HG03342 (cell line): ENCODE measurements at regions not wholly inside any gene's neighbourhood (a gene's known extent, or its start where the extent isn't known, plus 50 kb on each side); places are given as distances from the start of the nearest gene placed in this dataset.

Experiments
- ATAC-seq: cut with Tn5 transposase; IDR thresholded peaks from one replicate; pipeline ENCODE4 v1.9.1; 2021; ENCODE audit warnings: mild to moderate bottlenecking, moderate library complexity; ENCODE audit not compliant: unreplicated experiment

GRCh38 chr18:46402945-46403344, 254.1 kb downstream of the LOXHD1 start:
- no peak for ATAC-seq

GRCh38 chr18:46405832-46406538, 251.0 kb downstream of the LOXHD1 start:
- no peak for ATAC-seq

GRCh38 chr18:46406539-46406932, 250.5 kb downstream of the LOXHD1 start:
- no peak for ATAC-seq

GRCh38 chr18:46407486-46408166, 249.4 kb downstream of the LOXHD1 start:
- no peak for ATAC-seq

- ATAC-seq: no peak
Observed at GRCh38 chr18:46408334-46408987, 248.6 kb downstream of the LOXHD1 start.

- no peak for ATAC-seq
Observed at GRCh38 chr18:46411191-46411828, 245.7 kb downstream of the LOXHD1 start.

- no peak for ATAC-seq
Observed at GRCh38 chr18:46411867-46412690, 244.9 kb downstream of the LOXHD1 start.

GRCh38 chr18:46412916-46413315, 244.1 kb downstream of the LOXHD1 start:
- no peak for ATAC-seq

- ATAC-seq: no peak
Observed at GRCh38 chr18:46413684-46414083, 243.3 kb downstream of the LOXHD1 start.

- no peak for ATAC-seq
Observed at GRCh38 chr18:46414863-46415262, 242.2 kb downstream of the LOXHD1 start.

- ATAC-seq: no peak
Observed at GRCh38 chr18:46415532-46416252, 241.3 kb downstream of the LOXHD1 start.

- no peak for ATAC-seq
Observed at GRCh38 chr18:46416706-46417638, 240.0 kb downstream of the LOXHD1 start.

GRCh38 chr18:46418663-46419260, 238.3 kb downstream of the LOXHD1 start:
- no peak for ATAC-seq

- ATAC-seq: no peak
Observed at GRCh38 chr18:46419391-46420141, 237.5 kb downstream of the LOXHD1 start.

GRCh38 chr18:46421973-46422551, 235.0 kb downstream of the LOXHD1 start:
- no peak for ATAC-seq

GRCh38 chr18:46422552-46423055, 234.4 kb downstream of the LOXHD1 start:
- no peak for ATAC-seq

GRCh38 chr18:46423226-46423805, 233.7 kb downstream of the LOXHD1 start:
- ATAC-seq: no peak
